GM06990 (cell line): ENCODE measurements at regions not wholly inside any gene's neighbourhood (a gene's known extent, or its start where the extent isn't known, plus 50 kb on each side); places are given as distances from the start of the nearest gene placed in this dataset.

Experiments
- DNase-seq: peaks from one replicate; pipeline ENCODE4 v3.0.0-alpha.2; 2011; ENCODE audit not compliant: insufficient read length; ENCODE audit errors: extremely low read depth
- H3K27me3 ChIP-seq: replicated peaks from 2 replicates; pipeline ENCODE4 v1.6.0; 2011; ENCODE audit warnings: low read length; ENCODE audit not compliant: control insufficient read depth, insufficient read depth
- H3K36me3 ChIP-seq: 2 replicates; pipeline ENCODE4 v1.5.1; 2011; ENCODE audit warnings: low read length; ENCODE audit not compliant: control insufficient read depth, insufficient read depth
- H3K4me3 ChIP-seq: replicated peaks from 2 replicates; pipeline ENCODE4 v1.5.1; 2011; ENCODE audit warnings: low read depth, mild to moderate bottlenecking, control low read depth, low read length
- TF ChIP-seq, protein P1 (sequence below): IDR thresholded peaks from 2 replicates; pipeline ENCODE4 v1.5.1; 2011; ENCODE audit warnings: low read length, control low read depth, mild to moderate bottlenecking, inconsistent platforms; ENCODE audit not compliant: insufficient read depth, poor library complexity, severe bottlenecking

DNA sequence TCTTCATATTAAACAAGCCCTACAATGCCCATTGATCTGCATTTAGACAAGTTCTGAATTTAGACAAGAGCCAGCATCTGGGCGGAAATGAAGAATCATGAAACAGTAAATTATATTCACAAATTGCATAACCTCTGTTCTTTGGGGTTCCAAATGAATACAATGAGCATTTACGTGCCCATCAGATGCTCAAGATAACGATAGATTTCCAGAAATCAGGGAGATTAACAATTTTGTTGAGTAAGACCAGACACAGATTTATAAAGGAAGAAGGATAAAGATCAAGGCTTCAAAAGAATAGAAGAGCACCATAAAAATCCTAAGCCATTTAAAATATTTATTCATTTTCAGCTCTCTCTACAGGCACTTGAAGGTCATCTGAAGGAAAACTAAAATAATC is 59.7 kb upstream of the CDH20 start:
- TF ChIP-seq, protein P1, sequence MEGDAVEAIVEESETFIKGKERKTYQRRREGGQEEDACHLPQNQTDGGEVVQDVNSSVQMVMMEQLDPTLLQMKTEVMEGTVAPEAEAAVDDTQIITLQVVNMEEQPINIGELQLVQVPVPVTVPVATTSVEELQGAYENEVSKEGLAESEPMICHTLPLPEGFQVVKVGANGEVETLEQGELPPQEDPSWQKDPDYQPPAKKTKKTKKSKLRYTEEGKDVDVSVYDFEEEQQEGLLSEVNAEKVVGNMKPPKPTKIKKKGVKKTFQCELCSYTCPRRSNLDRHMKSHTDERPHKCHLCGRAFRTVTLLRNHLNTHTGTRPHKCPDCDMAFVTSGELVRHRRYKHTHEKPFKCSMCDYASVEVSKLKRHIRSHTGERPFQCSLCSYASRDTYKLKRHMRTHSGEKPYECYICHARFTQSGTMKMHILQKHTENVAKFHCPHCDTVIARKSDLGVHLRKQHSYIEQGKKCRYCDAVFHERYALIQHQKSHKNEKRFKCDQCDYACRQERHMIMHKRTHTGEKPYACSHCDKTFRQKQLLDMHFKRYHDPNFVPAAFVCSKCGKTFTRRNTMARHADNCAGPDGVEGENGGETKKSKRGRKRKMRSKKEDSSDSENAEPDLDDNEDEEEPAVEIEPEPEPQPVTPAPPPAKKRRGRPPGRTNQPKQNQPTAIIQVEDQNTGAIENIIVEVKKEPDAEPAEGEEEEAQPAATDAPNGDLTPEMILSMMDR = no peak
- Histone ChIP-seq H3K36me3 (no peaks in the 10 kb centered on the region), H3K4me3 (no peak overlapping the region), H3K27me3 (no peaks in the 10 kb centered on the region)
- DNase-seq = no peak

DNA sequence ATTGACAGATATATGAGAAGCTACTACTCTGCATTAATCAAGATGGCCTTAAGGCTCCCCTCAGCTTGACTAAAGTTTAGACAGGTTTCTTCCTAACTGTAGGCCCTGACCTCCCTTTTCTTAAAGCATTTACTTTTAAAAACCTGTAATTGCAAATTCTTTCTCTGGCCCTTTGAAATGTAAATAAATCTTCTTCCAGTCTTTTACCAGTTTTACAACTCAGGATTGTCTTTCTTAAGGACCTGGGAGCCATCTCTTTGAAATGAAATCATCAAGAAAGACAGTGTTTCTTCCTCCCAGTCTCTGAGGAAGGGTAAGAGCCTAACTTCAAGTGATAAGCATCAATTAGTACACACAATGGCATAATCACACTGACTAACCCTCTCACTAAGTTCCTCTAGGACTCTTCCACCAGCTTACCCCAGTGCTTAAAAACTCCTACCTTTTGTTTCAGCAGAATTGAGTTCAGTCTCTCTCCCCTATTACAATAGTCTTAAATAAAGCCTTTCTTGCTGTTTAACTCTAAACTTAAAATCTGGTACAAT is 58.7 kb upstream of the CDH20 start:
- Histone ChIP-seq H3K27me3 (no peaks in the 10 kb centered on the region), H3K4me3 (no peak overlapping the region), H3K36me3 (no peaks in the 10 kb centered on the region)
- no peak for DNase-seq
- TF ChIP-seq, protein P1 = no peak

DNA sequence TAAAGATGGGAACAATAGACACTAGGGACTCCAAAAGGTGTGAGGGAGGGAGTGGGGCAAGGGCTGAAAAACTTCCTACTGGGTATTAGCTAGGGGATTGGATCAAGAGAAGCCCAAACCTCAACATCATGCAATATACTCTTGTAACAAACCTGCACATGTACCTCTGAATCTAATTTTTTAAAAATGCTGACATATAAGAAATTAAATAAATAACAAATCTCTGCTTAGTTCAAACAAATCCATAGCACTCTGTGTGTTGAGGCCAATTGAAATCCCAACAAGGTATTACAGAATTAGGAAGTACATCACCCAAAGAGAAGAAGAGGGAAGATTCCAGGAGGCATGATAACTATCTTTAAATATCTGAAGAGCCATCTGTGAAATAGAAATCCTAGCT is 55.4 kb upstream of the CDH20 start:
- H3K4me3 ChIP-seq = no peak overlapping the region
- TF ChIP-seq, protein P1 = no peak
- H3K36me3 ChIP-seq = no peaks in the 10 kb centered on the region
- no peaks in the 10 kb centered on the region for H3K27me3 ChIP-seq
- no peak for DNase-seq

DNA sequence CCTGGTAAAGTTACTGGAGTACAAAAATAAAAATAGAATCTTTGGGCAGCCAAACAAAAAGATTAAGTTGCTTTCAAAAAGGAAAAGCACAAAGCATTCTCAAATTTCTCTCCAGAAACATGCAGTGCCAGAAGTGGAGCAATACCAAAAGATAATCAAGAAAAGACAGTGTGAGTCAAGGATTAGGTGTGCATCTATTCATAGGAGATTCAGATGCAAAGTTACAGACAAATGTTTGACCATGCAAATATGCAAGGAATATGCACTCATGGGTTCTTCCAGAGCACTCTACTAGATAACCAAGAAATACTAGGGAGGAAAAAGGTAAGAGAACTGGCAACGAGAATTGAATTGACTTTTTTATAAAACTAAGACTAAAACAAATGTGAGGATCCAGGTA is 51.8 kb upstream of the CDH20 start:
- Histone ChIP-seq H3K4me3 (no peak overlapping the region), H3K27me3 (no peaks in the 10 kb centered on the region), H3K36me3 (no peaks in the 10 kb centered on the region)
- DNase-seq = no peak
- TF ChIP-seq, protein P1 = no peak

DNA sequence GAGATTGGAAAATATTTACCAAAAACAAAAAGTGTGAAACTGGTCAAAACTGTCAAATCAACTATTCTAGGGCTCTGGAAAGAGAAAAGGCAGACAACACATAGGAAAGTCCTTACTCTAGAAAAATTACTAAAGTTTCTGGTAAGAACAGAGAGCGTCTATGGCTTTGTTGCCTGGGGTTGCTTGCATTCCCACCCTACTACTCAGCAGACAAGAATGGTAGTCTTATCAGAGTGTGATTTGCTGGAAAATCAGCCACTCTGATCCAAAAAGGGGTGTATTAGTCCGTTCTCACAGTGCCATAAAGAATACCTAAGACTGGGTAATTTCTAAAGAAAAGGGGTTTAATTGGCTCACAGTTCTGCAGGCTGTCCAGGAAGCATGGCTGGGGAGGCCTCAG is 50.3 kb upstream of the CDH20 start:
- H3K4me3 ChIP-seq = no peak overlapping the region
- H3K36me3 ChIP-seq = no peaks in the 10 kb centered on the region
- TF ChIP-seq, protein P1 = no peak
- DNase-seq = no peak
- no peaks in the 10 kb centered on the region for H3K27me3 ChIP-seq
